ENCODE measurements at regions not wholly inside any gene's neighbourhood (a gene's known extent, or its start where the extent isn't known, plus 50 kb on each side); places are given as distances from the start of the nearest gene placed in this dataset.

GRCh38 chr3:40705663-40706062 lies 180.9 kb downstream of the ZNF621 start:
- Histone ChIP-seq H3K9me3 (ENCODE audit: control insufficient read depth, low read depth, low read length) (no peaks in the 10 kb centered on the region), H3K36me3 (ENCODE audit: control insufficient read depth in 2 of 2, extremely low read depth in 1 of 2, insufficient read depth in 2 of 2, low read length in 2 of 2) (no peaks in the 10 kb centered on the region), H2AFZ (ENCODE audit: control insufficient read depth, low read length) (no peak overlapping the region), H3K4me2 (ENCODE audit: control insufficient read depth, extremely low read depth, insufficient read depth, low read depth, low read length) (no peak overlapping the region), H3K4me1 (ENCODE audit: control insufficient read depth, extremely low read depth, insufficient read depth, low read length) (no peaks in the 10 kb centered on the region), H3K27ac (ENCODE audit: control insufficient read depth, insufficient read depth, low read length) (no peak overlapping the region), H3K79me2 (ENCODE audit: control insufficient read depth, insufficient read depth, low read length) (no peaks in the 10 kb centered on the region), H3K9me1 (ENCODE audit: control insufficient read depth, extremely low read depth, insufficient read depth, low read length) (no peaks in the 10 kb centered on the region), H3K4me3 (ENCODE audit: control insufficient read depth in 2 of 3, extremely low read depth in 1 of 3, insufficient read depth in 2 of 3, low read depth in 1 of 3, low read length in 3 of 3) (no peak overlapping the region), H4K20me1 (ENCODE audit: control insufficient read depth, extremely low read depth, insufficient read depth, low read length) (no peaks in the 10 kb centered on the region), H3K9ac (ENCODE audit: control insufficient read depth, extremely low read depth, insufficient read depth, low read length) (no peak overlapping the region), H3K27me3 (ENCODE audit: control insufficient read depth, extremely low read depth, insufficient read depth, low read length) (no peaks in the 10 kb centered on the region)
- TF ChIP-seq CTCF (optimal IDR thresholded peaks at IDR 0.05 in 1 of 3, IDR thresholded peaks at IDR 0.05 in 1 of 3, conservative IDR thresholded peaks at IDR 0.05 in 1 of 3; ENCODE audit: extremely low read depth in 1 of 3, insufficient read depth in 2 of 3, low read length in 3 of 3) = no peak
- no peak for TF ChIP-seq EZH2 (IDR thresholded peaks at IDR 0.05; ENCODE audit: low read length)
- dilution Hi-C loops (cut with MboI; ENCODE audit: extremely low pct_ligation_motif_present, low sequenced_read_pairs) = no loop called here
- no peak for DNase-seq (ENCODE audit: low read depth, low spot score)
- no peak for FAIRE-seq

- H3K27ac ChIP-seq (ENCODE audit: control insufficient read depth, insufficient read depth, low read length) = no peak overlapping the region
- H3K9ac ChIP-seq (ENCODE audit: control insufficient read depth, extremely low read depth, insufficient read depth, low read length) = no peak overlapping the region
- no peak for DNase-seq (ENCODE audit: low read depth, low spot score)
- FAIRE-seq = no peak
- no peaks in the 10 kb centered on the region for H3K27me3 ChIP-seq (ENCODE audit: control insufficient read depth, extremely low read depth, insufficient read depth, low read length)
- no peaks in the 10 kb centered on the region for H3K79me2 ChIP-seq (ENCODE audit: control insufficient read depth, insufficient read depth, low read length)
- H2AFZ ChIP-seq (ENCODE audit: control insufficient read depth, low read length) = no peak overlapping the region
- peaks cover 5% of the 10 kb centered on the region for H3K4me1 ChIP-seq (ENCODE audit: control insufficient read depth, extremely low read depth, insufficient read depth, low read length)
- no peaks in the 10 kb centered on the region for H3K9me3 ChIP-seq (ENCODE audit: control insufficient read depth, low read depth, low read length)
- TF ChIP-seq EZH2 (IDR thresholded peaks at IDR 0.05; ENCODE audit: low read length) = no peak
- no peak for TF ChIP-seq CTCF (optimal IDR thresholded peaks at IDR 0.05 in 1 of 3, IDR thresholded peaks at IDR 0.05 in 1 of 3, conservative IDR thresholded peaks at IDR 0.05 in 1 of 3; ENCODE audit: extremely low read depth in 1 of 3, insufficient read depth in 2 of 3, low read length in 3 of 3)
- H3K4me2 ChIP-seq (ENCODE audit: control insufficient read depth, extremely low read depth, insufficient read depth, low read depth, low read length) = no peak overlapping the region
- no peak overlapping the region for H3K4me3 ChIP-seq (ENCODE audit: control insufficient read depth in 2 of 3, extremely low read depth in 1 of 3, insufficient read depth in 2 of 3, low read depth in 1 of 3, low read length in 3 of 3)
- H3K9me1 ChIP-seq (ENCODE audit: control insufficient read depth, extremely low read depth, insufficient read depth, low read length) = no peaks in the 10 kb centered on the region
- H3K36me3 ChIP-seq (ENCODE audit: control insufficient read depth in 2 of 2, extremely low read depth in 1 of 2, insufficient read depth in 2 of 2, low read length in 2 of 2) = no peaks in the 10 kb centered on the region
- no peaks in the 10 kb centered on the region for H4K20me1 ChIP-seq (ENCODE audit: control insufficient read depth, extremely low read depth, insufficient read depth, low read length)
- dilution Hi-C loops (cut with MboI; ENCODE audit: extremely low pct_ligation_motif_present, low sequenced_read_pairs) = no loop called here
Observed at GRCh38 chr3:40713306-40713705, 188.5 kb downstream of the ZNF621 start.

Data from keratinocyte (primary cell).